HepG2 (cell line): ENCODE measurements at regions not wholly inside any gene's neighbourhood (a gene's known extent, or its start where the extent isn't known, plus 50 kb on each side); places are given as distances from the start of the nearest gene placed in this dataset.

Experiments
- ATAC-seq: fragments of 200-7000 bp; cut with Tn5 transposase; 3 replicates; pipeline ENCODE4 v1.9.1; 2020; ENCODE audit warnings: mild to moderate bottlenecking, moderate library complexity
- BruUV-seq: library from RNA; stranded (reverse); fragments of 400-500 nt; replicated peaks from 2 replicates; lab custom pipeline; 2021; lab: Mats Ljungman, UMichigan
- CTCF ChIA-PET: fragments of 300-600 bp; formaldehyde crosslinking; extraction: SDS; loops from one replicate; lab custom pipeline; 2021; ENCODE audit warnings: low total read pairs, inconsistent platforms, low intra/inter-chr PET ratio; lab: Yijun Ruan, JAX
- POLR2A ChIA-PET: fragments of 350-600 bp; sonication (Branson Sonifier 250); formaldehyde crosslinking; loops from one replicate; lab custom pipeline; 2020; ENCODE audit warnings: antibody characterized with exemption, inconsistent platforms; lab: Yijun Ruan, JAX
- DNase-seq: peaks from one replicate; pipeline ENCODE4 v3.0.0-alpha.2; 2015; ENCODE audit warnings: low spot score
- FAIRE-seq: peaks from 3 replicates; lab custom pipeline; 2011; peaks lifted over from hg19 to GRCh38; lab: Jason Lieb, UNC
- H2AFZ ChIP-seq: one replicate; pipeline ENCODE4 v1.6.1; 2011; ENCODE audit warnings: low read length, inconsistent platforms
- H3K27ac ChIP-seq: fragments of 300-600 bp; 3 replicates; pipeline ENCODE4 v1.8.0; 2011; ENCODE audit warnings: mixed run types, mild to moderate bottlenecking, mixed read lengths, low read length, inconsistent platforms; ENCODE audit not compliant: insufficient read depth; ENCODE audit errors: extremely low read length
- H3K27me3 ChIP-seq, 2 experiments: fragments of 200-600 bp in 1 of 2; 2 replicates in 1 of 2; 3 replicates in 1 of 2; pipeline versions ENCODE4 v1.6.0 to v1.8.0; 2011; ENCODE audit warnings: low read length in 2 of 2, mild to moderate bottlenecking in 2 of 2, moderate library complexity in 2 of 2, inconsistent platforms in 1 of 2; ENCODE audit not compliant: insufficient read depth in 2 of 2, control insufficient read depth in 1 of 2
- H3K36me3 ChIP-seq, 2 experiments: fragments of 200-600 bp in 1 of 2; replicated peaks in 1 of 2; 2 replicates in 1 of 2; 3 replicates in 1 of 2; pipeline versions ENCODE4 v1.5.1 to v1.8.0; 2011; ENCODE audit warnings: low read length in 2 of 2, inconsistent platforms in 1 of 2; ENCODE audit not compliant: insufficient read depth in 2 of 2, control insufficient read depth in 1 of 2
- H3K4me1 ChIP-seq: 2 replicates; pipeline ENCODE4 v1.5.1; 2012; ENCODE audit warnings: low read length, inconsistent platforms; ENCODE audit not compliant: insufficient read depth
- H3K4me2 ChIP-seq: 2 replicates; pipeline ENCODE4 v1.6.0; 2011; ENCODE audit warnings: low read depth, low read length, inconsistent platforms
- H3K4me3 ChIP-seq, 3 experiments: fragments of 200-600 bp in 1 of 3; sonication (generic), shearing (Covaris generic) in 1 of 3; replicated peaks in 1 of 3; 2 replicates each; pipeline ENCODE4 v1.5.1; 2011 to 2016; ENCODE audit warnings: low read length in 3 of 3, inconsistent platforms in 2 of 3, low read depth in 2 of 3, mild to moderate bottlenecking in 2 of 3, control low read depth in 1 of 3, mixed read lengths in 1 of 3; ENCODE audit not compliant: insufficient read depth in 1 of 3
- H3K79me2 ChIP-seq: one replicate; pipeline ENCODE4 v1.6.1; 2011; ENCODE audit warnings: low read length, inconsistent platforms; ENCODE audit not compliant: insufficient read depth
- H3K9ac ChIP-seq: 2 replicates; pipeline ENCODE4 v1.6.0; 2011; ENCODE audit warnings: mild to moderate bottlenecking, low read depth, low read length, inconsistent platforms; ENCODE audit not compliant: insufficient read depth
- H3K9me3 ChIP-seq: 2 replicates; pipeline ENCODE4 v1.5.1; 2012; ENCODE audit warnings: mild to moderate bottlenecking, low read length
- H4K20me1 ChIP-seq: 2 replicates; pipeline ENCODE4 v1.6.0; 2011; ENCODE audit warnings: inconsistent platforms, mild to moderate bottlenecking, low read length, moderate library complexity; ENCODE audit not compliant: insufficient read depth
- EHMT2 ChIP-seq: fragments of 200-600 bp; sonication (generic); IDR thresholded peaks from 2 replicates; pipeline ENCODE4 v1.7.0; 2017; ENCODE audit warnings: antibody characterized with exemption, low read depth, low read length, borderline replicate concordance
- ZNF280D ChIP-seq: sonication (generic); formaldehyde crosslinking; IDR thresholded peaks from 2 replicates; pipeline ENCODE4 v1.5.1; 2020; ENCODE audit warnings: mild to moderate bottlenecking, missing genetic modification reagents
- ZNF335 ChIP-seq: sonication (generic); formaldehyde crosslinking; IDR thresholded peaks from 2 replicates; pipeline ENCODE4 v1.4.0; 2020; ENCODE audit warnings: missing genetic modification reagents
- ZNF782 ChIP-seq: sonication (generic); formaldehyde crosslinking; IDR thresholded peaks from 2 replicates; pipeline ENCODE4 v1.4.0; 2020; ENCODE audit warnings: missing genetic modification reagents, mild to moderate bottlenecking, borderline replicate concordance
- WGBS: methylation state at CpG from one replicate; pipeline ENCODE4 v1.1.6; 2017; ENCODE audit warnings: low lambda C conversion rate; 5-methylcytosine and 5-hydroxymethylcytosine counted together
- in situ Hi-C: cut with HindIII; loops from 2 replicates; pipeline ENCODE4 v1.10.0; 2017; ENCODE audit warnings: low pct_unique_long_range_greater_than_20kb; ENCODE audit not compliant: extremely low pct_ligation_motif_present
- intact Hi-C: fragments of 100-400 bp; cut with micrococcal nuclease; formaldehyde crosslinking; loops from one replicate; pipeline ENCODE4 v1.10.0; 2022; ENCODE audit not compliant: unreplicated experiment
- TF ChIP-seq, protein P1 (sequence below): sonication (generic); formaldehyde crosslinking; IDR thresholded peaks from 2 replicates; pipeline ENCODE4 v1.4.0; 2020; ENCODE audit warnings: missing genetic modification reagents

DNA sequence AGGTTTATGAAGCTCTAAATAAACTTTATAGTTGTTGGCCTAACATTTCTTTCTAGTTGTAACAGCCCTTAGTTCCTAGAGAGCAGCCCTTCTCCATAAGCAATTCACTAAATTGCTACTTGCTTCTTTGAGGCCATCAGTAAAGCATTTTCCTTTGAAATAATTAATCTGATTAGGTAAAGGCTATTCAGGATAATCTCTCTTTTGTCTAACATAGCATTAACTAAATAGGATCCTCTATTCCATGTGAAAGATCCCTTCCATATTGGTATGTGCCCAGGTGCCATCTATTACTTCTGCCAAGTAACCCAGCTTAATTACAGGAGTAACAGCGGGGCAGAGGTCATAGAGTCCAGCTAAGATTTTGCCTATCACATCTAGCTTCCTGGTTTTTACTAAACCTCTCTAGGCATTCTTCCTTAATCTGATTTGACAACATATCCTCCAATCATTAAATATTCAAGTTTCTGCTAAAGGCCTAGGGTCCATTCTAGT, 1408.0 kb downstream of the PCDH18 start:
- Histone ChIP-seq H3K9ac (no peak overlapping the region), H2AFZ (no peak overlapping the region), H3K4me3 (no peak overlapping the region), H3K27me3 (no peaks in the 10 kb centered on the region), H3K4me1 (no peaks in the 10 kb centered on the region), H3K36me3 (no peaks in the 10 kb centered on the region), H4K20me1 (no peaks in the 10 kb centered on the region), H3K4me2 (no peak overlapping the region), H3K79me2 (no peaks in the 10 kb centered on the region), H3K9me3 (no peaks in the 10 kb centered on the region), H3K27ac (no peak overlapping the region)
- BruUV-seq: no TSS peak
- TF ChIP-seq ZNF782 (CRISPR knock-in tag) (no peak), EHMT2 (no peak), ZNF280D (CRISPR knock-in tag) (no peak), ZNF335 (no peak)
- TF ChIP-seq, protein P1, sequence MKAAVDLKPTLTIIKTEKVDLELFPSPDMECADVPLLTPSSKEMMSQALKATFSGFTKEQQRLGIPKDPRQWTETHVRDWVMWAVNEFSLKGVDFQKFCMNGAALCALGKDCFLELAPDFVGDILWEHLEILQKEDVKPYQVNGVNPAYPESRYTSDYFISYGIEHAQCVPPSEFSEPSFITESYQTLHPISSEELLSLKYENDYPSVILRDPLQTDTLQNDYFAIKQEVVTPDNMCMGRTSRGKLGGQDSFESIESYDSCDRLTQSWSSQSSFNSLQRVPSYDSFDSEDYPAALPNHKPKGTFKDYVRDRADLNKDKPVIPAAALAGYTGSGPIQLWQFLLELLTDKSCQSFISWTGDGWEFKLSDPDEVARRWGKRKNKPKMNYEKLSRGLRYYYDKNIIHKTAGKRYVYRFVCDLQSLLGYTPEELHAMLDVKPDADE (CRISPR knock-in tag): no peak
- DNase-seq (no peak), ATAC-seq (no peak), FAIRE-seq (no peak)
- intact Hi-C loops: no loop called here
- ChIA-PET POLR2A (no interaction called here), CTCF (no interaction called here)
- in situ Hi-C loops: no loop called here
- 10% methylated on average over 1 of the region's 1 CpG for WGBS
